GM12875 (cell line): ENCODE measurements at regions not wholly inside any gene's neighbourhood (a gene's known extent, or its start where the extent isn't known, plus 50 kb on each side); places are given as distances from the start of the nearest gene placed in this dataset.

Experiments used
- H3K4me3 ChIP-seq: one replicate; pipeline ENCODE4 v1.5.1; 2011; ENCODE audit warnings: low read depth, low read length, control low read depth
- CTCF ChIP-seq: IDR thresholded peaks from 2 replicates; pipeline ENCODE4 v1.5.1; 2011; ENCODE audit warnings: low read depth, mild to moderate bottlenecking, control low read depth, inconsistent platforms, low read length, moderate library complexity, borderline replicate concordance; ENCODE audit not compliant: insufficient read depth

- TF ChIP-seq CTCF, result no peak
- peak overlapping the region; percentile 49 for H3K4me3 ChIP-seq
Observed at GRCh38 chr5:77844373-77844622, 68.2 kb upstream of the TBCA start.

GRCh38 chr5:77843570-77844372, 67.6 kb upstream of the TBCA start:
- no peak overlapping the region for H3K4me3 ChIP-seq
- no peak for TF ChIP-seq CTCF

GRCh38 chr5:77842243-77842642, 66.1 kb upstream of the TBCA start:
- no peak for TF ChIP-seq CTCF
- H3K4me3 ChIP-seq, result no peak overlapping the region

GRCh38 chr5:77841616-77842015, 65.5 kb upstream of the TBCA start:
- no peak overlapping the region for H3K4me3 ChIP-seq
- no peak for TF ChIP-seq CTCF

GRCh38 chr5:77840930-77841329, 64.8 kb upstream of the TBCA start:
- no peak for TF ChIP-seq CTCF
- H3K4me3 ChIP-seq, result no peak overlapping the region

GRCh38 chr5:77839691-77840090, 63.6 kb upstream of the TBCA start:
- H3K4me3 ChIP-seq, result no peak overlapping the region
- TF ChIP-seq CTCF, result no peak

- no peak overlapping the region for H3K4me3 ChIP-seq
- no peak for TF ChIP-seq CTCF
Observed at GRCh38 chr5:77832938-77833337, 56.8 kb upstream of the TBCA start.
